ENCODE measurements at regions not wholly inside any gene's neighbourhood (a gene's known extent, or its start where the extent isn't known, plus 50 kb on each side); places are given as distances from the start of the nearest gene placed in this dataset.

DNA sequence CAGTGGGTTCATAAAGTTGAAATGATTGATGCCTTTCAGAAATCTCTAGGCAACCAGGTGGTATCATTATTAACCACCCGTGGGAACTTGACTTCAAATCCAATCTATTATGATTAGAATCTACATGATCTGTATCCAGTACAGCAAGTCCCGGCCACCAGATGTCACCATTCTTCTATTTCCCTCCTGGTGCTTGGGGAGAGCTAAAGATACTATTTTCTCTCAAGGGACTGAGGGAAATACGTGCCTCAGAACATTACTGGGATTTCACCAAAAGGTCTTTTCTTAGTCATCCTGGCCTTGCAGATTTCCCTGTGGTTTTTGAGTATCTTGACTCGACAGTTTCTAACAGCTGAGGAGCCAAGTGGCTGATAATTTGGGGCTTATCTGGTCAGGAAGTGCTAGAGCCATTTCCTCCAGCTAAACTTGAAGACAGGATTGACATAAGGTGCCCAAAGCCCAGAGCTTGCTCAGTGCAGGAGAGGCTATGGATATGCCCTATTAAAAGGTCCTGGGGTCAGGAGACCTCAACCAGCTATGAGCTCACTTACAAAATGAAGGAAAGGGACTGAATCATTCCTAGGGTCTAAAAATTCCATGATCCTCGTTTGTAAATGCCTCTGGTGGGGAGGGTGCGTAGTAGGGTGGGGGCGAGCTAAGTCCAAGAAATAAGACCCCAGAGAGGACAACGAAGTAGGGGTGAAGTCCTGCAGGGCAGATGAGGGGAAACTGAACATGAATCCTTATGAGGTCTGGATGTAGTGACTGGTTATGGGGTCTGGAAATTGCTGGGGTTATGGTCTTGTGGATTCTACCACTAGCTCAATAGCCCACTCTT, 135.4 kb upstream of the MGAT5 start:
- peak; percentile 99 for TF ChIP-seq SMC3 (conservative IDR thresholded peaks at IDR 0.05; ENCODE audit: poor library complexity)
- TF ChIP-seq POLR2AphosphoS5 (IDR thresholded peaks at IDR 0.05), result peak; percentile 32
- TF ChIP-seq MXI1 (conservative IDR thresholded peaks at IDR 0.05; ENCODE audit: poor library complexity, severe bottlenecking), result no peak
- peak; percentile 96 for TF ChIP-seq RAD21 (conservative IDR thresholded peaks at IDR 0.05)
- TF ChIP-seq, protein P1, sequence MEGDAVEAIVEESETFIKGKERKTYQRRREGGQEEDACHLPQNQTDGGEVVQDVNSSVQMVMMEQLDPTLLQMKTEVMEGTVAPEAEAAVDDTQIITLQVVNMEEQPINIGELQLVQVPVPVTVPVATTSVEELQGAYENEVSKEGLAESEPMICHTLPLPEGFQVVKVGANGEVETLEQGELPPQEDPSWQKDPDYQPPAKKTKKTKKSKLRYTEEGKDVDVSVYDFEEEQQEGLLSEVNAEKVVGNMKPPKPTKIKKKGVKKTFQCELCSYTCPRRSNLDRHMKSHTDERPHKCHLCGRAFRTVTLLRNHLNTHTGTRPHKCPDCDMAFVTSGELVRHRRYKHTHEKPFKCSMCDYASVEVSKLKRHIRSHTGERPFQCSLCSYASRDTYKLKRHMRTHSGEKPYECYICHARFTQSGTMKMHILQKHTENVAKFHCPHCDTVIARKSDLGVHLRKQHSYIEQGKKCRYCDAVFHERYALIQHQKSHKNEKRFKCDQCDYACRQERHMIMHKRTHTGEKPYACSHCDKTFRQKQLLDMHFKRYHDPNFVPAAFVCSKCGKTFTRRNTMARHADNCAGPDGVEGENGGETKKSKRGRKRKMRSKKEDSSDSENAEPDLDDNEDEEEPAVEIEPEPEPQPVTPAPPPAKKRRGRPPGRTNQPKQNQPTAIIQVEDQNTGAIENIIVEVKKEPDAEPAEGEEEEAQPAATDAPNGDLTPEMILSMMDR (IDR thresholded peaks at IDR 0.05; ENCODE audit: poor library complexity, severe bottlenecking), result peak; percentile 96
- Histone ChIP-seq H3K36me3 (ENCODE audit: insufficient read depth, low read length) (no peaks in the 10 kb centered on the region), H3K79me2 (replicated peaks; ENCODE audit: insufficient read depth, low read length) (peaks cover 21% of the 10 kb centered on the region), H4K20me1 (ENCODE audit: insufficient read depth) (no peaks in the 10 kb centered on the region), H3K9ac (ENCODE audit: low read length) (peak overlapping the region; percentile 16), H3K9me3 (ENCODE audit: low read length) (no peaks in the 10 kb centered on the region), H3K4me3 (ENCODE audit: low read length) (peak overlapping the region; percentile 98), H3K27ac (ENCODE audit: low read length) (no peak overlapping the region), H3K9me2 (ENCODE audit: insufficient read depth, low read length) (no peaks in the 10 kb centered on the region), H3K27me3 (ENCODE audit: insufficient read depth, low read depth, low read length) (no peaks in the 10 kb centered on the region), H3F3A (ENCODE audit: insufficient read depth, low read length, poor library complexity, severe bottlenecking) (no peaks in the 10 kb centered on the region), H2AFZ (ENCODE audit: low read depth, low read length) (no peak overlapping the region), H3K4me2 (ENCODE audit: low read length) (peak overlapping the region; percentile 40)

DNA sequence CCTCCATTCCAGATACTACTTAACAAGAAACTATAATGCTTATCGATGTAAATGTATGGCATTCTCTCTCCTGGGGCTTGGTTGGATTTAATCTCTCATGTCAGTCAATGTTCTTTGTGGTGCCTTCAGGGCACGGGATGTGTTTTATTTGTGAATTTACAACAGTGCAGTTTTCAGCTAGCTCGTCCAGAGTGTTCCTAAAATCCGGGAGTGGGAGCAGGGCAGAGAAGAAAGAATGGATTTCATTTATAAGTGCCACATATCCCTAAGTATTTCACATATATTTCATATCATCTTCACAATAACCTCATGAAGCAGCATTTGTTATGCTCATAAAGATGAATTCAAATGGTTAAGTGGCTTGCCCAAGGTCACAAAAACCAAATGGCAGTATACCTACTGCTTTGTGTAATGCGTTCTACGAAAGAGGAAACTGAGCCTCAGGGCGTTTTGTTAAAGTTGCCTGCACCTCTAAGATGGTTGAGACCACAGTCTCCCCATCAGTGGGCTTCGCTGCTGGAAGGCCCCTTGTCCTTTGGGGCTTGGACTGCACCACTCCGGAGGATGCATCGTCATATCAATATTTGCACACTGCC, 134.7 kb upstream of the MGAT5 start:
- TF ChIP-seq RAD21 (conservative IDR thresholded peaks at IDR 0.05) (no peak), POLR2AphosphoS5 (IDR thresholded peaks at IDR 0.05) (no peak), MXI1 (conservative IDR thresholded peaks at IDR 0.05; ENCODE audit: poor library complexity, severe bottlenecking) (no peak), EP300 (conservative IDR thresholded peaks at IDR 0.05; ENCODE audit: poor library complexity, severe bottlenecking) (no peak), SMC3 (conservative IDR thresholded peaks at IDR 0.05; ENCODE audit: poor library complexity) (no peak), TAF1 (IDR thresholded peaks at IDR 0.05; ENCODE audit: low read depth) (no peak), EZH2 (IDR thresholded peaks at IDR 0.05; ENCODE audit: borderline replicate concordance, insufficient read depth, low read length, poor library complexity, severe bottlenecking) (no peak)
- TF ChIP-seq, protein P1 (IDR thresholded peaks at IDR 0.05; ENCODE audit: poor library complexity, severe bottlenecking), result no peak
- TF ChIP-seq, protein P2, sequence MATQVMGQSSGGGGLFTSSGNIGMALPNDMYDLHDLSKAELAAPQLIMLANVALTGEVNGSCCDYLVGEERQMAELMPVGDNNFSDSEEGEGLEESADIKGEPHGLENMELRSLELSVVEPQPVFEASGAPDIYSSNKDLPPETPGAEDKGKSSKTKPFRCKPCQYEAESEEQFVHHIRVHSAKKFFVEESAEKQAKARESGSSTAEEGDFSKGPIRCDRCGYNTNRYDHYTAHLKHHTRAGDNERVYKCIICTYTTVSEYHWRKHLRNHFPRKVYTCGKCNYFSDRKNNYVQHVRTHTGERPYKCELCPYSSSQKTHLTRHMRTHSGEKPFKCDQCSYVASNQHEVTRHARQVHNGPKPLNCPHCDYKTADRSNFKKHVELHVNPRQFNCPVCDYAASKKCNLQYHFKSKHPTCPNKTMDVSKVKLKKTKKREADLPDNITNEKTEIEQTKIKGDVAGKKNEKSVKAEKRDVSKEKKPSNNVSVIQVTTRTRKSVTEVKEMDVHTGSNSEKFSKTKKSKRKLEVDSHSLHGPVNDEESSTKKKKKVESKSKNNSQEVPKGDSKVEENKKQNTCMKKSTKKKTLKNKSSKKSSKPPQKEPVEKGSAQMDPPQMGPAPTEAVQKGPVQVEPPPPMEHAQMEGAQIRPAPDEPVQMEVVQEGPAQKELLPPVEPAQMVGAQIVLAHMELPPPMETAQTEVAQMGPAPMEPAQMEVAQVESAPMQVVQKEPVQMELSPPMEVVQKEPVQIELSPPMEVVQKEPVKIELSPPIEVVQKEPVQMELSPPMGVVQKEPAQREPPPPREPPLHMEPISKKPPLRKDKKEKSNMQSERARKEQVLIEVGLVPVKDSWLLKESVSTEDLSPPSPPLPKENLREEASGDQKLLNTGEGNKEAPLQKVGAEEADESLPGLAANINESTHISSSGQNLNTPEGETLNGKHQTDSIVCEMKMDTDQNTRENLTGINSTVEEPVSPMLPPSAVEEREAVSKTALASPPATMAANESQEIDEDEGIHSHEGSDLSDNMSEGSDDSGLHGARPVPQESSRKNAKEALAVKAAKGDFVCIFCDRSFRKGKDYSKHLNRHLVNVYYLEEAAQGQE (IDR thresholded peaks at IDR 0.05; ENCODE audit: borderline replicate concordance), result no peak
- no peaks in the 10 kb centered on the region for H3F3A ChIP-seq (ENCODE audit: insufficient read depth, low read length, poor library complexity, severe bottlenecking)
- no peaks in the 10 kb centered on the region for H3K9me3 ChIP-seq (ENCODE audit: low read length)
- no peaks in the 10 kb centered on the region for H4K20me1 ChIP-seq (ENCODE audit: insufficient read depth)
- no peaks in the 10 kb centered on the region for H3K27me3 ChIP-seq (ENCODE audit: insufficient read depth, low read depth, low read length)
- H3K36me3 ChIP-seq (ENCODE audit: insufficient read depth, low read length), result no peaks in the 10 kb centered on the region
- peaks cover 28% of the 10 kb centered on the region for H3K79me2 ChIP-seq (replicated peaks; ENCODE audit: insufficient read depth, low read length)
- no peak overlapping the region for H3K4me2 ChIP-seq (ENCODE audit: low read length)
- H3K4me3 ChIP-seq (ENCODE audit: low read length), result peak overlapping the region; percentile 98
- H3K27ac ChIP-seq (ENCODE audit: low read length), result peak overlapping the region; percentile 74
- no peak overlapping the region for H2AFZ ChIP-seq (ENCODE audit: low read depth, low read length)
- H3K9me2 ChIP-seq (ENCODE audit: insufficient read depth, low read length), result no peaks in the 10 kb centered on the region
- H3K9ac ChIP-seq (ENCODE audit: low read length), result peak overlapping the region; percentile 88
